ENCODE measurements at regions not wholly inside any gene's neighbourhood (a gene's known extent, or its start where the extent isn't known, plus 50 kb on each side); places are given as distances from the start of the nearest gene placed in this dataset.
"Not testable (repeated sequence)": the region's sequence is repeated elsewhere in the genome, so short reads cannot be mapped to it uniquely, and the experiment has no call there.

GRCh38 chr2:111530239-111530965 is 353.6 kb downstream of the ANAPC1 start:
- not testable (repeated sequence) for TF ChIP-seq POU2F2, TAF1 (IDR thresholded peaks at IDR 0.05; ENCODE audit: low read depth, low read length)

Data from GM12891 (cell line).